SU-DHL-6 (cell line): ENCODE measurements at regions not wholly inside any gene's neighbourhood (a gene's known extent, or its start where the extent isn't known, plus 50 kb on each side); places are given as distances from the start of the nearest gene placed in this dataset.

Experiments used
- H2AFZ ChIP-seq: fragments of 200-600 bp; sonication (generic); 2 replicates; pipeline ENCODE4 v1.6.1; 2014; ENCODE audit warnings: low read depth, mild to moderate bottlenecking, moderate library complexity, mixed read lengths, antibody characterized with exemption, low read length; ENCODE audit not compliant: severe bottlenecking
- H3F3A ChIP-seq: fragments of 200-600 bp; shearing (Covaris generic); 2 replicates; pipeline ENCODE4 v1.6.0; 2016; ENCODE audit warnings: antibody characterized with exemption, mild to moderate bottlenecking; ENCODE audit not compliant: insufficient read depth
- H3K27ac ChIP-seq: fragments of 200-600 bp; sonication (generic); 2 replicates; pipeline ENCODE4 v1.5.1; 2016; ENCODE audit warnings: low read depth, mild to moderate bottlenecking, low read length, moderate library complexity, mixed read lengths
- H3K27me3 ChIP-seq: fragments of 200-600 bp; sonication (generic), shearing (Covaris generic); 2 replicates; pipeline ENCODE4 v1.6.0; 2014; ENCODE audit warnings: mild to moderate bottlenecking, low read length
- H3K36me3 ChIP-seq: fragments of 200-600 bp; sonication (generic); 2 replicates; pipeline ENCODE4 v1.6.1; 2014; ENCODE audit warnings: mild to moderate bottlenecking, low read length, mixed read lengths
- H3K4me2 ChIP-seq: fragments of 300-600, 200-600 bp; shearing (Covaris generic), sonication (generic); 2 replicates; pipeline ENCODE4 v1.6.0; 2014; ENCODE audit warnings: low read length, low read depth, mild to moderate bottlenecking; ENCODE audit not compliant: poor library complexity, severe bottlenecking
- H3K4me3 ChIP-seq: fragments of 200-600 bp; sonication (generic); 2 replicates; pipeline ENCODE4 v1.5.1; 2014; ENCODE audit warnings: antibody characterized with exemption, low read length, mild to moderate bottlenecking, mixed read lengths; ENCODE audit not compliant: insufficient read depth, poor library complexity, severe bottlenecking
- H3K79me2 ChIP-seq: fragments of 200-600 bp; sonication (generic); 2 replicates; pipeline ENCODE4 v1.6.1; 2014; ENCODE audit warnings: mild to moderate bottlenecking, low read length, moderate library complexity; ENCODE audit not compliant: insufficient read depth
- H3K9ac ChIP-seq: fragments of 200-600 bp; sonication (generic); 2 replicates; pipeline ENCODE4 v1.7.0; 2014; ENCODE audit warnings: mild to moderate bottlenecking, low read length
- H3K9me2 ChIP-seq: fragments of 200-600 bp; sonication (generic); replicated peaks from 2 replicates; pipeline ENCODE4 v1.6.1; 2014; ENCODE audit warnings: low read length; ENCODE audit not compliant: insufficient read depth
- H3K9me3 ChIP-seq: fragments of 200-600 bp; sonication (generic); 2 replicates; pipeline ENCODE4 v1.6.1; 2014; ENCODE audit warnings: low read length, mixed read lengths; ENCODE audit not compliant: insufficient read depth
- H4K20me1 ChIP-seq: fragments of 200-600 bp; sonication (generic); 2 replicates; pipeline ENCODE4 v1.6.1; 2014; ENCODE audit warnings: low read depth, mild to moderate bottlenecking, antibody characterized with exemption, low read length, moderate library complexity, mixed read lengths
- CTCF ChIP-seq: fragments of 200-600 bp; sonication (generic); IDR thresholded peaks from one replicate; pipeline ENCODE4 v1.5.1; 2017; ENCODE audit warnings: antibody characterized with exemption, mild to moderate bottlenecking, low read length, moderate library complexity; ENCODE audit not compliant: insufficient read depth, poor library complexity, severe bottlenecking
- EZH2phosphoT487 ChIP-seq: fragments of 200-600 bp; sonication (generic), shearing (Covaris generic); conservative IDR thresholded peaks from 2 replicates; pipeline ENCODE4 v1.6.1; 2018; ENCODE audit warnings: mild to moderate bottlenecking, antibody characterized with exemption, low read length, moderate library complexity, mixed read lengths

GRCh38 chr2:164061129-164061746, 325.4 kb upstream of the FIGN start:
- Histone ChIP-seq H3K9ac (no peak overlapping the region), H3K4me2 (no peak overlapping the region), H4K20me1 (no peaks in the 10 kb centered on the region)

GRCh38 chr2:164060031-164060430, 324.2 kb upstream of the FIGN start:
- Histone ChIP-seq H2AFZ (no peak overlapping the region), H3K36me3 (no peaks in the 10 kb centered on the region), H3K79me2 (no peaks in the 10 kb centered on the region), H4K20me1 (no peaks in the 10 kb centered on the region), H3K27me3 (no peaks in the 10 kb centered on the region), H3K9ac (no peak overlapping the region), H3K4me3 (no peak overlapping the region), H3K27ac (no peak overlapping the region), H3K9me3 (no peaks in the 10 kb centered on the region), H3F3A (no peaks in the 10 kb centered on the region), H3K9me2 (no peaks in the 10 kb centered on the region), H3K4me2 (no peak overlapping the region)
- TF ChIP-seq EZH2phosphoT487, result no peak
- TF ChIP-seq CTCF, result no peak

More at GRCh38 chr2:164061129-164061746, 325.4 kb upstream of the FIGN start:
- Histone ChIP-seq H3K4me3 (no peak overlapping the region), H3K79me2 (no peaks in the 10 kb centered on the region), H3K27ac (no peak overlapping the region), H2AFZ (no peak overlapping the region), H3F3A (no peaks in the 10 kb centered on the region), H3K9me2 (no peaks in the 10 kb centered on the region), H3K9me3 (no peaks in the 10 kb centered on the region), H3K27me3 (no peaks in the 10 kb centered on the region), H3K36me3 (no peaks in the 10 kb centered on the region)
- TF ChIP-seq CTCF, result peak; percentile 21
- TF ChIP-seq EZH2phosphoT487, result no peak

GRCh38 chr2:164055623-164056022, 319.8 kb upstream of the FIGN start:
- Histone ChIP-seq H3K79me2 (no peaks in the 10 kb centered on the region), H3K4me2 (no peak overlapping the region), H3K9me2 (no peaks in the 10 kb centered on the region), H3K9me3 (no peaks in the 10 kb centered on the region), H3K9ac (no peak overlapping the region), H3K36me3 (no peaks in the 10 kb centered on the region), H2AFZ (no peak overlapping the region), H3F3A (no peaks in the 10 kb centered on the region), H3K4me3 (no peak overlapping the region), H4K20me1 (no peaks in the 10 kb centered on the region), H3K27ac (no peak overlapping the region), H3K27me3 (no peaks in the 10 kb centered on the region)
- TF ChIP-seq EZH2phosphoT487, result no peak

GRCh38 chr2:164054651-164055050, 318.8 kb upstream of the FIGN start:
- no peaks in the 10 kb centered on the region; the same call in 1 of the 2 replicates for H3K9me2 ChIP-seq
- H3K27me3 ChIP-seq, result no peaks in the 10 kb centered on the region
- H3K36me3 ChIP-seq, result no peaks in the 10 kb centered on the region

More at GRCh38 chr2:164054651-164055050, 318.8 kb upstream of the FIGN start:
- no peaks in the 10 kb centered on the region for H4K20me1 ChIP-seq
- TF ChIP-seq EZH2phosphoT487, result no peak
- TF ChIP-seq CTCF, result no peak
- H3K9me3 ChIP-seq, result no peaks in the 10 kb centered on the region
- H2AFZ ChIP-seq, result no peak overlapping the region
- no peak overlapping the region for H3K9ac ChIP-seq
- H3K4me3 ChIP-seq, result no peak overlapping the region
- no peak overlapping the region for H3K27ac ChIP-seq
- no peak overlapping the region for H3K4me2 ChIP-seq
- no peaks in the 10 kb centered on the region for H3K79me2 ChIP-seq
- no peaks in the 10 kb centered on the region for H3F3A ChIP-seq
